H1 (cell line): ENCODE measurements at regions not wholly inside any gene's neighbourhood (a gene's known extent, or its start where the extent isn't known, plus 50 kb on each side); places are given as distances from the start of the nearest gene placed in this dataset.

Experiments used
- CBX8 ChIP-seq: fragments of 300-800, 300-1000 bp; sonication (generic); IDR thresholded peaks from 2 replicates; pipeline ENCODE4 v1.7.1; 2016; ENCODE audit warnings: low read depth, low read length, borderline replicate concordance
- CEBPB ChIP-seq: IDR thresholded peaks from 2 replicates; pipeline ENCODE4 v1.6.1; 2012; ENCODE audit warnings: low read depth, low read length
- EP300 ChIP-seq, 2 experiments: IDR thresholded peaks; 1 replicate in 1 of 2; 2 replicates in 1 of 2; pipeline ENCODE4 v1.6.1; 2011 to 2012; ENCODE audit warnings: low read depth in 2 of 2, low read length in 2 of 2, mild to moderate bottlenecking in 2 of 2, borderline replicate concordance in 1 of 2, inconsistent platforms in 1 of 2, moderate library complexity in 1 of 2
- POLR2AphosphoS5 ChIP-seq: IDR thresholded peaks from 2 replicates; pipeline ENCODE4 v1.6.1; 2011; ENCODE audit warnings: low read depth, low read length
- SRF ChIP-seq: IDR thresholded peaks from 2 replicates; pipeline ENCODE4 v1.6.1; 2011; ENCODE audit warnings: mild to moderate bottlenecking, low read depth, low read length, moderate library complexity
- TF ChIP-seq, protein P1 (sequence below), 3 experiments: IDR thresholded peaks; 1 replicate in 2 of 3; 2 replicates in 1 of 3; pipeline versions ENCODE4 v1.5.1 to v1.6.1; 2011; ENCODE audit warnings: low read length in 3 of 3, mild to moderate bottlenecking in 3 of 3, inconsistent platforms in 2 of 3, low read depth in 1 of 3, moderate library complexity in 1 of 3; ENCODE audit not compliant: insufficient read depth in 1 of 3; ENCODE audit errors: control extremely low read depth in 1 of 3

- TF ChIP-seq, protein P1, sequence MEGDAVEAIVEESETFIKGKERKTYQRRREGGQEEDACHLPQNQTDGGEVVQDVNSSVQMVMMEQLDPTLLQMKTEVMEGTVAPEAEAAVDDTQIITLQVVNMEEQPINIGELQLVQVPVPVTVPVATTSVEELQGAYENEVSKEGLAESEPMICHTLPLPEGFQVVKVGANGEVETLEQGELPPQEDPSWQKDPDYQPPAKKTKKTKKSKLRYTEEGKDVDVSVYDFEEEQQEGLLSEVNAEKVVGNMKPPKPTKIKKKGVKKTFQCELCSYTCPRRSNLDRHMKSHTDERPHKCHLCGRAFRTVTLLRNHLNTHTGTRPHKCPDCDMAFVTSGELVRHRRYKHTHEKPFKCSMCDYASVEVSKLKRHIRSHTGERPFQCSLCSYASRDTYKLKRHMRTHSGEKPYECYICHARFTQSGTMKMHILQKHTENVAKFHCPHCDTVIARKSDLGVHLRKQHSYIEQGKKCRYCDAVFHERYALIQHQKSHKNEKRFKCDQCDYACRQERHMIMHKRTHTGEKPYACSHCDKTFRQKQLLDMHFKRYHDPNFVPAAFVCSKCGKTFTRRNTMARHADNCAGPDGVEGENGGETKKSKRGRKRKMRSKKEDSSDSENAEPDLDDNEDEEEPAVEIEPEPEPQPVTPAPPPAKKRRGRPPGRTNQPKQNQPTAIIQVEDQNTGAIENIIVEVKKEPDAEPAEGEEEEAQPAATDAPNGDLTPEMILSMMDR (IDR thresholded peaks at IDR 0.05; ENCODE audit: control extremely low read depth in 1 of 3, insufficient read depth in 1 of 3, low read depth in 1 of 3, low read length in 3 of 3) = no peak
- TF ChIP-seq SRF (no peak), POLR2AphosphoS5 (no peak), CEBPB (no peak), EP300 (IDR thresholded peaks at IDR 0.05; ENCODE audit: borderline replicate concordance in 1 of 2, low read depth in 2 of 2, low read length in 2 of 2) (no peak), CBX8 (no peak)
Measured at GRCh38 chr5:152309926-152310450, 95.1 kb downstream of the NMUR2 start.
